Kidney (tissue), 13 donors: ENCODE measurements at regions not wholly inside any gene's neighbourhood (a gene's known extent, or its start where the extent isn't known, plus 50 kb on each side); places are given as distances from the start of the nearest gene placed in this dataset.

Source experiments
- DNase-seq, 5 donors: peaks; one replicate each; pipeline ENCODE4 v3.0.0-alpha.2; 2013 to 2020
- FAIRE-seq: peaks from 2 replicates; lab custom pipeline; 2012; peaks lifted over from hg19 to GRCh38; lab: Jason Lieb, UNC
- H3K27ac ChIP-seq, 2 donors: one replicate each; pipeline ENCODE4 v1.7.0; 2013; ENCODE audit warnings: low read depth in 2 of 2, low read length in 2 of 2, inconsistent platforms in 1 of 2
- H3K27me3 ChIP-seq: one replicate; pipeline ENCODE4 v1.7.1; 2013; ENCODE audit warnings: low read length, inconsistent platforms; ENCODE audit not compliant: control insufficient read depth, insufficient read depth
- H3K36me3 ChIP-seq, 3 donors: one replicate each; pipeline versions ENCODE4 v1.7.0 to v1.7.1; 2013; ENCODE audit warnings: low read length in 3 of 3, control low read depth in 1 of 3, inconsistent platforms in 1 of 3; ENCODE audit not compliant: insufficient read depth in 3 of 3, control insufficient read depth in 2 of 3
- H3K4me1 ChIP-seq, 3 donors: one replicate each; pipeline versions ENCODE4 v1.7.0 to v1.7.1; 2013; ENCODE audit warnings: low read length in 3 of 3, inconsistent platforms in 1 of 3, low read depth in 1 of 3; ENCODE audit not compliant: control insufficient read depth in 2 of 3, insufficient read depth in 2 of 3
- H3K4me3 ChIP-seq, 3 donors: one replicate each; pipeline versions ENCODE4 v1.7.0 to v1.8.1; 2013; ENCODE audit warnings: low read length in 3 of 3, control low read depth in 1 of 3, inconsistent platforms in 1 of 3
- H3K9ac ChIP-seq, 3 donors: one replicate each; pipeline versions ENCODE4 v1.7.0 to v1.7.1; 2013; ENCODE audit warnings: low read length in 3 of 3, control low read depth in 1 of 3, inconsistent platforms in 1 of 3
- H3K9me3 ChIP-seq, 3 donors: one replicate each; pipeline versions ENCODE4 v1.7.0 to v1.7.1; 2013; ENCODE audit warnings: low read length in 3 of 3, control low read depth in 1 of 3, inconsistent platforms in 1 of 3; ENCODE audit not compliant: control insufficient read depth in 2 of 3, insufficient read depth in 1 of 3
- CTCF ChIP-seq: IDR thresholded peaks from 3 replicates; pipeline ENCODE4 v1.5.1; 2012; ENCODE audit warnings: mild to moderate bottlenecking, moderate library complexity, borderline replicate concordance; ENCODE audit not compliant: insufficient read depth; ENCODE audit errors: extremely low read depth
- intact Hi-C: fragments of 100-400 bp; cut with DNase I; formaldehyde crosslinking; loops from one replicate; pipeline ENCODE4 v1.11.1; 2022
- donor health status: control.
- donor health status: control.
- donor health status: control.
- donor health status: control.
- donor health status: control.
- donor health status: DM: yes; HTN: yes; CAD: no.
- donor health status: Normal renal cell carcinoma (clear cell type).

DNA sequence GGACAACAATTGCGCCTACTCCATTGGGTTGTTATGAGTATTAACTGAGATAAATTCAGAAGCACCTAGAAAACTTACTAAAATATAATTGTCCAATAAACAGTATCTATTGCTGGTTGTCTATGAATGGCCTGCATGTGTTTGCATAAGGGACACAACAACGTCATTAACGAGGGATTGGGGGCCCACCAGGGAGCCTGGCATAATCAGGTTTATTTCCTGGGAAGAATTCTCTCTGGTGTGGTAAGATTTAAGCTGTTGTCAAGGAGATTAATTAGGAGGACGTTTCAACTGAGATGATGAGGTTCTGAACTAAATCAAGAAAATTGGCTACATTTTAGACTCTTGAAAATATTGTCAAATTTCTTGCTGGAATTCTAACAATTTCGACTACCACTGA lies 176.1 kb upstream of the CDIN1 start:
- no peak for FAIRE-seq

DNA sequence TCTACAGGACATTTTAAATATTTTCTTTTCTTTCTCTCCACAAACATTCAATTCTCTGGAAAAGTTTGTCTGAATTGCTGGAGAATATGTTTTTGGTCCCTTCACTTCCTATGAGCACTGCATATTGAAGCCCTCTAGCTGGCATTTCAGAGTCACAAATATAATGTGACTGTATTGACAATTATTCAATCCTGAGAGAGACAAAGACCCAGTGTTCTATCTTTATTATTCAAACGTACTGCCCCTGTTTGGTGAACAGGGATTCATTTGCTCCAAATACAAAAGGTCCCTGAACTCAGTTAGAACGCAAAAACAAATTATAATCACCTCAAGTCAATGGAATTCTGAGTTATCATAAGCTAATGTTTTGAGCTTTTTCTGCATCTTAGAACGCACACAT lies 173.1 kb upstream of the CDIN1 start:
- Histone ChIP-seq H3K9ac (no peak overlapping the region), H3K27me3 (no peaks in the 10 kb centered on the region), H3K4me3 (no peak overlapping the region), H3K27ac (no peak overlapping the region), H3K36me3 (no peaks in the 10 kb centered on the region), H3K9me3 (no peaks in the 10 kb centered on the region), H3K4me1 (no peaks in the 10 kb centered on the region)
- DNase-seq (no peak), FAIRE-seq (no peak)
- TF ChIP-seq CTCF = no peak
- intact Hi-C loops = no loop called here

More for the DNA sequence above, 176.1 kb upstream of the CDIN1 start:
- TF ChIP-seq CTCF = no peak
- intact Hi-C loops = no loop called here
- Histone ChIP-seq H3K27me3 (no peaks in the 10 kb centered on the region), H3K27ac (no peak overlapping the region), H3K4me1 (no peaks in the 10 kb centered on the region), H3K4me3 (no peak overlapping the region), H3K9ac (no peak overlapping the region), H3K9me3 (no peaks in the 10 kb centered on the region), H3K36me3 (no peaks in the 10 kb centered on the region)
- no peak for DNase-seq

DNA sequence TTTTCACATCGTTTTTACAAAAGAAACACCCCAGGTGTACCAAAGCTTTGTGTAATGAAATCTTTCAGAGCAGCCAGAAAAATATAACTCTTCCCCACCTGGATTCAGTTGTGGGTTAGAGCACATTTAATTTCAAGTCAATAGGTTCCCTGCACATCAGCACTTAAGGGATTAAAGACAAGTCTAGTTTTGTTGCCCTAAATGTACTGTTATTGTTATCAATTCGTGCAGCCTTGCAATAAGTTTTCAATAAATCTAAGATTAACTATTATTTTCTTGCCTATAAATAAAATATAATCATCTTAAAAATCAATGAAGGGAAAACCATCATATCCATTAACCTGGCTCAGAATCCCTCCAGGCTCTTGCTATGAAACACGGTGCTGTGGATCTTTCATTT lies 172.5 kb upstream of the CDIN1 start:
- Histone ChIP-seq H3K27me3 (no peaks in the 10 kb centered on the region), H3K4me3 (no peak overlapping the region), H3K27ac (no peak overlapping the region), H3K9me3 (no peaks in the 10 kb centered on the region), H3K4me1 (no peaks in the 10 kb centered on the region), H3K36me3 (no peaks in the 10 kb centered on the region), H3K9ac (no peak overlapping the region)
- DNase-seq (no peak), FAIRE-seq (no peak)
- intact Hi-C loops = no loop called here
- TF ChIP-seq CTCF = no peak

DNA sequence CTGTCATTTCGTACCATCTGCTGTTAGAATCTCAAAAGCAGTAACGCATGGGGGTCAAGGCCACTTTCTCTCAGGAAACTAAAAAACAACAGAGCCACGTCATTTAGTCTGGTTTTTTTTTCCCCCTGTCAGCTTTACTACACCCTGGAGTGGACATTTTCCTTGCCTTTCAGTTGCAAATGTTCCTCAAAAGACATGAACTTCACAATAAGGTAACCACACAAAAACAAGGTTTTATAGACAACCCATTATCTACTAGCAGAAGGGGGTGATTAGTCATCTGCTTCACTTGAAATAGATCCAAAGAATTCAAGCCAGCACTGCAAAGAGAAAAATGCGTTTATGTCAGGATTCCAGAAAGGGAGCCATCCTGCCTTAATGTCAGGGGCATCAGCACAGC lies 171.8 kb upstream of the CDIN1 start:
- Histone ChIP-seq H3K36me3 (no peaks in the 10 kb centered on the region), H3K9ac (no peak overlapping the region), H3K27ac (no peak overlapping the region), H3K4me3 (no peak overlapping the region), H3K9me3 (no peaks in the 10 kb centered on the region), H3K4me1 (no peaks in the 10 kb centered on the region), H3K27me3 (no peaks in the 10 kb centered on the region)
- TF ChIP-seq CTCF = no peak
- intact Hi-C loops = no loop called here
- DNase-seq (no peak), FAIRE-seq (no peak)
